ENCODE measurements at regions not wholly inside any gene's neighbourhood (a gene's known extent, or its start where the extent isn't known, plus 50 kb on each side); places are given as distances from the start of the nearest gene placed in this dataset.
A peak's percentile ranks its signal among the peaks of the same experiment; 100 is the strongest.
"Not testable (repeated sequence)": the region's sequence is repeated elsewhere in the genome, so short reads cannot be mapped to it uniquely, and the experiment has no call there.

DNA sequence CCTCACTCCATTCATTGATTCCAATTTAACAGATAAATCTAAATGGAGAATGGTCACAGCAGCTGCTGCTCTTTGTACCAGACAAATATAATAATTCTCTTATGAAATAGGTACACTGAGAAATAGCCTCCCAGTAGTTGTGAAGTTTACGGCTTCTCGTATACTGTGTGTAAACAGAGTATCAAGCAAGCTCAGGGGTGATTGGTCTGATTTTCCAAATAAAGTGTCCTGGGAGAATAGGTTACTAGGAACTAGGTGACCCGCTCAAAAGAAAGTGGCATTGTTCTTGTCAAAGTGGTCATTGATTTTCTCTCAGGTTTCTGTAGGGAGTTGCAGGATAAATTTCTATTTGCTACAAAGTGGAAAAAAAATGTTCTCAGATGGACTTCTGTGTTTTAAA lies 838.2 kb downstream of the RAPGEF2 start:
- DNase-seq (ENCODE audit: extremely low read depth in 1 of 11, low read depth in 9 of 11, low spot score in 4 of 11) = no peak

DNA sequence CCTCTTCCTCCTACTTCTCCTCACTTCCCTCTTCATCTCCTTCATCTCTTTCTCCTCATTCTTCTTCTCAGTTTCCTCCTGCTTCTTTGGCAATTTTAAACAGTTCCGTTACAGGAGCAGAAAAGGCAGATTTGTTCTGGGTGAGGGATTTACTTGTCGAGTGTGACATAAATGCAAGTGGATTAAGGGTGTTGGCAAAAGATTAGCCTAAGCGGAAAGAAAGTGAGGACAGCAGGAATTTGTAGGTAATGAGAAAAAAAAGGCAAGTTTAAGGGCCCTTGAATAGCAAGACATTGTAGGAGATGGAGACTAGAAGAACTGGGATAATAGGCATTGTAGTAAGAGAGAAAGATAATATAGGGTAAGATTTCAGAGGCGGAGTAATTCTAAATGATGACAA lies 841.6 kb downstream of the RAPGEF2 start:
- DNase-seq (ENCODE audit: extremely low read depth in 1 of 11, low read depth in 9 of 11, low spot score in 4 of 11) = no peak

GRCh38 chr4:159946983-159947615 lies 844.2 kb downstream of the RAPGEF2 start:
- peak; percentile 26 to 76 (median 48) for DNase-seq (ENCODE audit: extremely low read depth in 1 of 11, low read depth in 9 of 11, low spot score in 4 of 11)

DNA sequence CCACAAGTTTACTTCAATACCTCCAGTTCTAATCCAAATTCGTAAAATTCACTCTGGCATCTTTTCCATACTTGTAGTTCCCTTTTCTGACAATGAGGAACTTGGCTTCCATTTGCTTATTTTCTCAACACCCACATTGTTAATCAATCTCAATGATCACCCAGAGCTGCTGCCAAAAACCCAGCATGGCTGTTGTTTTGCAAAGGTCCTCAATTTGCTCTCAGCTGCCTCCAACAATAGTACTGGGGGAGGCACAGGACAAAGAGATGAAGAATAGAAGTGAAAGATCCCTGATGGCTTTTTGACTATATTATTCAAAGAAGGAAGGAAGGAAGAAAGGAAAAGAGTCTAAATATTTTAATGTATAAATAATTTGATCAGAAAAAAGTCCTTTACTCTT lies 847.8 kb downstream of the RAPGEF2 start:
- no peak for DNase-seq (ENCODE audit: extremely low read depth in 1 of 11, low read depth in 9 of 11, low spot score in 4 of 11)

- DNase-seq (ENCODE audit: extremely low read depth in 1 of 11, low read depth in 9 of 11, low spot score in 4 of 11) = no peak
These were observed 863.9 kb downstream of the RAPGEF2 start for GRCh38 chr4:159966746-159967145.

GRCh38 chr4:159976871-159977482 lies 874.1 kb downstream of the RAPGEF2 start:
- DNase-seq (ENCODE audit: extremely low read depth in 1 of 11, low read depth in 9 of 11, low spot score in 4 of 11) = not testable (repeated sequence)

GRCh38 chr4:159977907-159978617 lies 875.2 kb downstream of the RAPGEF2 start:
- DNase-seq (ENCODE audit: extremely low read depth in 1 of 11, low read depth in 9 of 11, low spot score in 4 of 11) = no peak

DNA sequence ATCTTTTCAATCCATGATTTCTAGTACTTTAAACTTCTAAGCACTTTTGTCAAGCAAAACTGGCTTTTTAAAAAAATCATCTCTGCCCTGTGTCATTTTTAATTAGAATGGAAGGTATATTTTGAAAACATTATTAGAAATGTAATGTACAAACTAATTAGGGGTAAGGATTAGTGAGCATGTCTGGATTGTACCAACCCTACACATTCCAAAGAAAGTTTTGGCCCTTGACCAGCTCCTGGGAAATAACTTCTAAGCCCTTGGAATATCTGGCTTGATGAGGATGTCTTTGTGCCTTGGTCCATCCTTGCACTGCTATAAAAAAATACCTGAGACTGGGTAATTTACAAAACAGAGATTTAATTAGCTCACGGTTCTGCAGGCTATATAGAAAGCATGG lies 876.5 kb downstream of the RAPGEF2 start:
- DNase-seq (ENCODE audit: extremely low read depth in 1 of 11, low read depth in 9 of 11, low spot score in 4 of 11) = no peak

DNA sequence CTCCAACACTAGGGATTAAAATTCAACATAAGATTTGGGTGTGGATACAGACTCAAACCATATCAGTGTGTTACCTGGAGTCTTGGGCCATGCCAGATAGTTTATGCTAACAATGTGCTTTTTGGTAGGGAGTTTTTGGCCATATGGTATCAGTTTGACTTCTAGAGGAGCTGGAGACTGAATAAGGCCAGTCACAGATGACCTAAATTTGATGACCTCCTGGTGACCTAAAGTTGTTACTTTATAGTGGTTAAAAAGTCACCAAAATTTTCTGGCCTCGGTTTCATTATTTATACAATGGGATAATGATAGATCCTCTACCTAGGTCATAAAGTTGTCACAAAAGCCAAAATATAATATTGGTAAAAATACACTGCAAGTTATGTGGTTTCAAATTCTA lies 877.1 kb downstream of the RAPGEF2 start:
- no peak for DNase-seq (ENCODE audit: extremely low read depth in 1 of 11, low read depth in 9 of 11, low spot score in 4 of 11)

DNA sequence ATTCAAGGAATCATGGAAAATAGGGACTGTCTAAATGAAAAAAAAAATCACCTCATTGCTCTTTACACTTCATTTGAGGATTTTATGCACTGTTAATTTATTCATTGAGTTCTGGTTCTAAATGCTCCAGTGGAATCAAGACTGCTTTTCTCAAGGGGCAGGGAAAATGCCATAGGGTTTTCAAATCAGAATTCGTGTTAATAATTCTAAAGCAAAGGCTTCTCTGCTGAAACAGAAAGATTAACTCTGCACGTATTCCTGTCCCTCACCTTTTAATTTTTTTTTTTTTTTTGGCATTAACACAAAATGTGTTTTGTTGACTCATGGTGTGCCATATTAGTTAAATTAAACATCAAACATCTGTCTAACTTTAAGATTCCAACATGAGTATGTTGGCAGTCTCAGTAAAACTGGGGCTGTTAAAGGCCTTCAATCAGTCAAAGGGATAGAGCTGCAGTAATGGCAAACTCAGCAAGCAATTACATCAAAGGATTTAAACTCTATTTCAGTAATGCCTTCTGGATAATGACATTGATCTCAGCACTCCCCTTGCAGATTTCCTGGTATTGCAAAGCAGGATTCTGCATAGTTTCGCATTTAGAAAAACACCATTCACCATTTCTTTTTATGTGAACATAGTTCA lies 878.1 kb downstream of the RAPGEF2 start:
- no peak for DNase-seq (ENCODE audit: extremely low read depth in 1 of 11, low read depth in 9 of 11, low spot score in 4 of 11)

DNA sequence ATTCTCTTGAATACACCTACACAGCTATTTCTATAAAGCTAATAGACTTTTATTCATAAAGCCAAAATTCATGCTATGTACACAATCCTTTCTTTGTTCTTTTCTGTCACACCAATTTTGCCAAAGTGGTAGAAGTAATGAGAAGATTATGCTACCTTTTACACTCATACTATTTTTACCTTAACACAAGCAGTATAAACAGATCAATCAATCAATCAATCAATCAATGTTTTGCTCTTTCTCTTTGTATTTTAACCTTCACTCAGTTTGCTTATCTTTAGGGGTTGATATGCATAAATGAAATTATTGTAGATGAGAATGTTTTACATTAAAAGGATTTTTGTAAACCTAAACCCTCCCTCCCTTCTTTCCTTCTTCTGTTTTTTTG lies 878.6 kb downstream of the RAPGEF2 start:
- DNase-seq (ENCODE audit: extremely low read depth in 1 of 11, low read depth in 9 of 11, low spot score in 4 of 11) = no peak

DNA sequence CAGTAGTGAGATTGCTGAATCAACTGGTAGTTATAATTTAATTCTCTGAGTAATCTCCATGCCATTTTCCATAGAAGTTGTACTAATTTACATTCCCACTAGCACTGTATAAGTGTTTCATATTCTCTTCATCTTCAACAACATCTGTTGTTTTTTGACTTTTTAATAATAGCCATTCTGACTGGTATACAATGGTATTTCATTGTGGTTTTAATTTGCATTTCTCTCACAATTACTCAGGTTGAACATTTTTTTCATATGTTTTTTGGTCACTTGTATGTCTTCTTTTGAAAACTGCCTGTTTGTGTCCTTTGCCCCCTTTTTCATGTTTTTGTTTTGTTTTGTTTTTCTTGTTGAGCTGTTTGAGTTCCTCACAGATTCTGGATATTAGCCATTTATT lies 880.2 kb downstream of the RAPGEF2 start:
- no peak for DNase-seq (ENCODE audit: extremely low read depth in 1 of 11, low read depth in 9 of 11, low spot score in 4 of 11)

GRCh38 chr4:160009656-160010493 lies 907.0 kb downstream of the RAPGEF2 start:
- no peak for DNase-seq (ENCODE audit: extremely low read depth in 1 of 11, low read depth in 9 of 11, low spot score in 4 of 11)

GRCh38 chr4:160019936-160020335 lies 917.1 kb downstream of the RAPGEF2 start:
- no peak for DNase-seq (ENCODE audit: extremely low read depth in 1 of 11, low read depth in 9 of 11, low spot score in 4 of 11)

GRCh38 chr4:160020804-160021203 lies 917.9 kb downstream of the RAPGEF2 start:
- DNase-seq (ENCODE audit: extremely low read depth in 1 of 11, low read depth in 9 of 11, low spot score in 4 of 11) = no peak

GRCh38 chr4:160021870-160022269 lies 919.0 kb downstream of the RAPGEF2 start:
- no peak for DNase-seq (ENCODE audit: extremely low read depth in 1 of 11, low read depth in 9 of 11, low spot score in 4 of 11)

DNA sequence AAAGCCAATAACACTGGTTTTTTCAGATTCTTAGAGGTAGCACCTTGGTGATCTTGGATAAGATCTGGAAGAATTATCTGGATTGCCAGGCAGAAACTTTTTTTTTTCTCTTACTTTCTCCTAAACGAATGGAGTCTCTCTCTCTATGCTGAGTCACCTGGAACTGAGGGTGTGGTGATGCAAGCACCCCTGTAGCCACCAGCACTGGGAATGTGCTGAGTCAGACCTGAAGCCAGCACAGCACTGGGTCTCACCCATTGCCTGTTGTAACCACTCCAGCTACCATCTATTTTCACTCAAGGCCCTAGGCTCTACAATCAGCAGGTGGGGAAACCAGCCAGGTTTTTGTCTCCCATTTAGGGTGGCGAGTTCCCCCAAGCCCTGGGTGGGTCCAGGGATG lies 923.8 kb downstream of the RAPGEF2 start:
- DNase-seq (ENCODE audit: extremely low read depth in 1 of 11, low read depth in 9 of 11, low spot score in 4 of 11) = no peak

DNA sequence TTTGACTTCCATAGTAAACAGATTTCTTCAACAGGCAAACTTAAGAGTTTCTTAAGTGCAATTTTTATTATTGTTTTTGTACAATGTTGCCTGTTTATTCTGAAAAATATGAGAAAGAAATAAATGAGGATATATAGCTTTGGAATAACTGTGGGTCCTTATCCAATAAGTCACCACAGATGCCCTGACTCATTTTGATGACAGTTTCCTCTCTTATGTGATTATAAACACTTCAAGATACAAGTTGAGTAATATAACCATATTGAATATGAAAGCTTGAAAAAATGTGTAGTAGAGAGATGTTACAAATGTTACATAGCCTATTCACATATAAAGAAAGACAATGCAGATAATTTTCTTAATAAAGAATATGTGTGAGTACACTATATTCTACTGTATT lies 931.6 kb downstream of the RAPGEF2 start:
- DNase-seq (ENCODE audit: extremely low read depth in 1 of 11, low read depth in 9 of 11, low spot score in 4 of 11) = peak in 2 of 11 donors; percentile 0 to 2

- DNase-seq (ENCODE audit: extremely low read depth in 1 of 11, low read depth in 9 of 11, low spot score in 4 of 11) = no peak
These were observed 935.7 kb downstream of the RAPGEF2 start for GRCh38 chr4:160038615-160039014.
